NT2/D1 (cell line): ENCODE measurements at regions not wholly inside any gene's neighbourhood (a gene's known extent, or its start where the extent isn't known, plus 50 kb on each side); places are given as distances from the start of the nearest gene placed in this dataset.

ENCODE experiments used
- SUZ12 ChIP-seq: IDR thresholded peaks from 2 replicates; pipeline ENCODE4 v1.6.1; 2011; ENCODE audit not compliant: insufficient read length, insufficient read depth; ENCODE audit errors: extremely low read depth
- YY1 ChIP-seq: IDR thresholded peaks from 2 replicates; pipeline ENCODE4 v1.6.1; 2011; ENCODE audit not compliant: insufficient read length, insufficient read depth
- ZNF274 ChIP-seq: IDR thresholded peaks from 2 replicates; pipeline ENCODE4 v1.6.1; 2011; ENCODE audit warnings: mild to moderate bottlenecking, low read depth, low read length

DNA sequence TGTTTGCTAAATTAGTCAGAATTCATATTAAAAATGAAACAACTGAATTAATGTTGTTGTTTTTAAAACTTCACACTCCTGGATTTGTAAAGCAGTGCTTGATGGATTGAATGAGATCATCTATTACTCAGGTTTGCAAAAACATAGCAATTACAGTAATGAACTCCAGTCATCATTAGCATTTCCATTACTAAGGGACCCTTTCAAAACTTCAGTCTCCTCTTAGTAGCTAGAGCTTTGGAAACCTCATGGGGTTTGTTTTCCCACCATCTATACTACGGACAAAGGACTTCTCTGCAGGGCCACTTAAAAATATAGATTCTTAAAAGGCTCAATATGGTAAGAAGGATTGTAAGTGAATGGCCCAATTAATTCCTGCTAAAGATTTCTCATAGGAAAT lies 174.5 kb upstream of the PRNP start:
- no peak for TF ChIP-seq ZNF274
- no peak for TF ChIP-seq YY1
- no peak for TF ChIP-seq SUZ12
